C4-2B (cell line): ENCODE measurements at regions not wholly inside any gene's neighbourhood (a gene's known extent, or its start where the extent isn't known, plus 50 kb on each side); places are given as distances from the start of the nearest gene placed in this dataset.

Source experiments
- CTCF ChIP-seq: fragments of 450-650 bp; conservative IDR thresholded peaks from 2 replicates; pipeline ENCODE4 v1.5.1; 2017; ENCODE audit warnings: mild to moderate bottlenecking
- ZFX ChIP-seq: fragments of 450-650 bp; IDR thresholded peaks from 2 replicates; pipeline ENCODE4 v1.6.1; 2017

DNA sequence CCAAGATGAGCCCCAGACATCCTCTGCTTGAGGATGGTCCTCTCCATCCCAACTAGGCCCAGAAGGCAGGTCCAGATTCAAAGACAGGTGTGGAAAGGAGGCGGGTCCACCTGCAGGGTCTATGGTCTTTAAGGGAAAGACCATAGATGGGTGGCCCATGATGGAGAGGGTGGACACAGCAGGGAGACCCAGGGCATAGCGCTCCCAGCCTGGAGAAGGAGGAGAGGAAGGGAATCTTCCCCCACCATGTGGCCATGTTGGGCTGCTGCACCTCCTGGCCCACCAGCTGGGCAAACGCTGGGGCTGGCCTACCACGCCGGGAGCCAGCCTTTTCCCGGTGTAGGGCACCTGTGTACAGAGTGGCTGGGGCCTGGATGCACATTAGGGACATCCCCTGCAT is 265.2 kb upstream of the TLE3 start:
- TF ChIP-seq CTCF (peak; percentile 65; the same call in 1 of the 2 replicates), ZFX (no peak)
